GM18520 (cell line): ENCODE measurements at regions not wholly inside any gene's neighbourhood (a gene's known extent, or its start where the extent isn't known, plus 50 kb on each side); places are given as distances from the start of the nearest gene placed in this dataset.
"Not testable (repeated sequence)": the region's sequence is repeated elsewhere in the genome, so short reads cannot be mapped to it uniquely, and the experiment has no call there.

Experiments used
- ATAC-seq: cut with Tn5 transposase; IDR thresholded peaks from one replicate; pipeline ENCODE4 v1.9.1; 2021; ENCODE audit not compliant: unreplicated experiment

GRCh38 chr7:13742811-13743210 lies 246.7 kb downstream of the ETV1 start:
- ATAC-seq, result no peak

DNA sequence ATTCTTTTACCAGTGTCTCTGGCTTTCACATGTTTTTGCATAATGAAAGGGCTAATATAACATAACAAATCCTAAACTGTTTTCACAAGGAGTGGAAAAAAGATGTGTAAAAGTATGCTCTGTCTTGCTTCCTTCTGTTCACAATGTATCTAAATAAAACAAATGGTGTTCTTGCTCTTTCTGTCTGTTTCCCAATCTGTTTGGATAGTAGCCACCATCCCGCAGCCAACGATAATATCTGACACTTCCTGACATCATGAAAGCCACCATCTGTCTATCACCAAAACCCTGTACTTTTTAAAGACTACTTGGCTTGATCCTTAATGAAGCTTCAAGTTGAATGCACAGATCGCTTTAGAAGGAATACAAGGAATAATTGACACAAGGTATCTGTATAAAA lies 246.2 kb downstream of the ETV1 start:
- ATAC-seq, result no peak

GRCh38 chr7:13745530-13745929 lies 243.9 kb downstream of the ETV1 start:
- no peak for ATAC-seq

- no peak for ATAC-seq
Measured at GRCh38 chr7:13748998-13749397, 240.5 kb downstream of the ETV1 start.

DNA sequence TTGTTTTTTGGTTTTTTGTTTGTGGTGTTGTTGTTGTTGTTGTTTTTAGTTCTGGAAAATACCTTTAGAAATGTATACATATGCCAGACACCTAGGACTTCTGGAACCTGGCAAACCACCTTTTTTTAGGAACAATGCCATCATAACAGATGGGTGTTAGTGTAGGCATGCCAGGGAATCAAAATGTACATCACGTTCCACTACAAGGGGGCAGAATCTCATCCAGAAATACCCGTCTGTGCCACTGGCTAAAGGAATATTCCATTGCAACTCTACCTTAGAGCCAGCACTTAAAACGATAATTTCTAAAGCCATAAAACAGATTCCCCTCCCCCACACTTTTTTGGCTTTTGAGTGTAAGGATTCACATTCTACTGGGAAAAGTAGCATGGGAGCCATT lies 239.8 kb downstream of the ETV1 start:
- ATAC-seq, result no peak

DNA sequence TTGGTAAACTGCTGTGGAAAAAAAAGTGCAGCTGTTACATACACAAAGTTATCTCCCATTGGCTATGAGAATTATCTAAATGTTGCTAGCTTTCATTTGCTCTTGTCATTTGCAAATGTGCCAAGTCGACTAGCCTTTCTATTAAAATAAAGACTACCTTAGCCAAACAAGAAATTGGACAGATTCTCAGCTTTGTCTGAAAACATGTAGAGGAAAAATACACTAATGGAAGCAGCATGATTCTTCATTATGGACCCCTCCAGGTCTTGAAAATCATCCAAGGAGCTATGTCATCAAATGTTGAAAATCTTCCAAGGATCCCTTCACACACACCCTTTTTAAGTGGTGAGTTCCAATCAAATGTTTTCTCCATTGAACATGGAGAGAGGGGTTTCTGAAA lies 237.7 kb downstream of the ETV1 start:
- ATAC-seq, result no peak

- ATAC-seq, result no peak
Measured at GRCh38 chr7:13757841-13758240, 231.6 kb downstream of the ETV1 start.

DNA sequence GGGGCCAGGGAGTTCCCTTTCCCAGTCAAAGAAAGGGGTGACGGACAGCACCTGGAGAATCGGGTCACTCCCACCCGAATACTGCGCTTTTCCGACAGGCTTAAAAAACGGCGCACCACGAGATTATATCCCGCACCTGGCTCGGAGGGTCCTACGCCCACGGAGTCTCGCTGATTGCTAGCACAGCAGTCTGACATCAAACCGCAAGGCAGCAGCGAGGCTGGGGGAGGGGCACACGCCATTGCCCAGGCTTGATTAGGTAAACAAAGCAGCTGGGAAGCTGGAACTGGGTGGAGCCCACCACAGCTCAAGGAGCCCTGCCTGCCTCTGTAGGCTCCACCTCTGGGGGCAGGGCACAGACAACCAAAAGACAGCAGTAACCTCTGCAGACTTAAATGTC lies 223.6 kb downstream of the ETV1 start:
- ATAC-seq, result not testable (repeated sequence)

DNA sequence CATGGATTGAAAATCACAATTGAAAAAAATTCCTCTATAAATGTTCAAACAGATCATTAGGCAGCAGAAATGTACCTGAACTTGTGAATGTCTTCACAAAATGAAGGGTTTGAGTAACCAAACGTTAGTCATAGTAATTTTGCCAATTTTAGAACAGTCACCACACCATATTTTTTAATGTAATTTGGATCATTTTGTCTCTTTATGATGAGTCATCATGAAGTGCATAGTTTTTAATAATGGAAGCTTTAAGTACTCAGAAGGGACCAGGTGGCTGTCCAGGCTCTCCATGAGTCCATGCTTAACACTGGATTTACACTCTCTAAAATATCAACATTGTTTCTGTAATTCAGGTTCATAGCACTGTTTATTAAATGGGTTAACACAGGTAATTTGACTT lies 219.2 kb downstream of the ETV1 start:
- no peak for ATAC-seq

GRCh38 chr7:13774976-13775375 lies 214.5 kb downstream of the ETV1 start:
- no peak for ATAC-seq

- no peak for ATAC-seq
Measured at GRCh38 chr7:13777242-13777641, 212.2 kb downstream of the ETV1 start.

- ATAC-seq, result no peak
Measured at GRCh38 chr7:13778967-13779366, 210.5 kb downstream of the ETV1 start.

GRCh38 chr7:13790611-13791010 lies 198.9 kb downstream of the ETV1 start:
- no peak for ATAC-seq

DNA sequence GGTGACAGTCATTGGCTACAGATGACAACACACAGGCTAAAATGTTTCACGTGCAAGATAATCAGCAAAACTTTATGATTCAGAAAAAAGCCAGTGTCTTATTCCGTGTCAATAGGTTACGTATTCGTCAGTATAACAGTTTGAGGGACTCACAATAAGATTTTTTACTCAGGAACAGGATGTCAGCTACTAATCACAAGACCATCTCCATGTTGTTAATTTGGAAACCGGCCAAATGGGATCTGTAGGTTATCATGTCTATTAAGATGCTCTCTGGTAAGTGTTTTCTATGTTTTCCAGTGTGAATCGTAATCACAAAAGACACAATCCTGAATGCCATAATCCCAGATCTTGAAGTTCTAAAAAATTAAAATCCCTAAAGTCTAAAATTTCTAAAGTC lies 197.3 kb downstream of the ETV1 start:
- no peak for ATAC-seq

DNA sequence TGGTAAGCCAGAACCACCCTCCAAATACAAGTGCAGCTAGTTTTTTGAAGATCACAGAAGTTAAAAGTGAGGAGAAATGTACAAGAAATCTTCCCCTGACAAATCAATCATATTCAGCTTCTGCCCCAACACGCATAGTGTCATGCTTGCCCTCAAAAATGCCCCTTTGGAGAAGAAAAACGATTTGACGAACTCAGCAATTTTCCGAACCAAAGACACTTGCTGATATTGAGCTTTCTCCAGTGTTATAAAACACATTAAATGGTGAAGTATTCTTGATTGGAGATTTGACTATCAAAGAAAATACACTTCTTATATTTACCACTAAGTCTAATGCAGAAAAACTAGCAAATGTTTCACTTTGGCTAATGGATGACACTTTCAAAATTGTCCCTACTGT lies 195.5 kb downstream of the ETV1 start:
- no peak for ATAC-seq

DNA sequence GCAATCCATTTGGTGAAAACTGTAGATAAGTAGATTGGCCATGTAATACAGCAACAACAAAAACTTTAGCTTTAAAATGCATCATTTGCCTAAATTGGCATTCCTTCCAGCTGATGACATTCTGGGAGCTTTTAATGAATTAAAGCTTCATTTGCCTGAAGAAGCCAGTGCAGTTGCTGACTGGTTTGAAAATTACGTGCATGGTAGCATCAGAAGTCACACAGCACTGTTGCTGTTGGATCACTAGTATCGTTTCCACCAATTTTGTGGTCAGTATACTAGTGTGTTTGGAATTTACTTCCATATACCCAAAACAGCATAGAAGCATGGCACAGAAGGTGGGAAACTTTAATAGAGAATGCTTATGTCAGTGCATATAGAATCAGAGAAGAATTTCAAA lies 194.9 kb downstream of the ETV1 start:
- ATAC-seq, result no peak

- ATAC-seq, result no peak
Measured at GRCh38 chr7:13797545-13797944, 191.9 kb downstream of the ETV1 start.

DNA sequence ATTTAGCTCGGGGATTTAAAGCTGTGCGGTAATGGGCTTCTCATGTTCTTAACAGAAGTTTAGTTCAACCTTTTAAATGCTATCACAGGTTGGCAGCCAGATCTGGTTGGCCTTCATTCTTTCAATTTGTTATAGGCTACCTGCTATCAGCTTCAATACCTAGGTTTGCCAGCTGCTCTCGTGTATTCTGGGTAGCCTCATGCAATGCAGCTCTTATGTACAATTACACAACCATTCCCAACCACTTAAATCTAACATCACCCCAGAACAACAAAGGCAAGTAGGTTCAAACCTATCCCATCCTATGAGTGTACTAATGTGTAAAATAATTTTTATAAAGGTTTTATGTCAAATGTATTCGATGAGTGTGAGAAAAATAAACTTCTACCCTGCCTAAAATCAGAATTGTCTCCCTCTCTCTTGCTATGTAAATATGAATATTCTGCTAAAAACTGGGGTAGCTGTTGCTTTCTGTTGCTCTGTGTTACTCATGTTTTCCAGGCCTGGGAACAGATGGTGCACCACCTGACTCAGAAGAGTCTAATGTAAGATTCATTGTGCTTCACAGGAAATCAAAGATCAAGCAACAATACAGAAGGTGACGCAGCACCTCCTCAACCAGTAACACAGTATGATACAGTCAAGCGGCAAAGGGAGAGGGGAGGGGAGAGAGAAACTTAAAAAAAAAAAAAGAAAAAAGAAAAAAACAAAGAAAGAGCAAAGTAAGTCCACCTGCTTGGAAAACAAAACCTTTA lies 188.6 kb downstream of the ETV1 start:
- ATAC-seq, result no peak

DNA sequence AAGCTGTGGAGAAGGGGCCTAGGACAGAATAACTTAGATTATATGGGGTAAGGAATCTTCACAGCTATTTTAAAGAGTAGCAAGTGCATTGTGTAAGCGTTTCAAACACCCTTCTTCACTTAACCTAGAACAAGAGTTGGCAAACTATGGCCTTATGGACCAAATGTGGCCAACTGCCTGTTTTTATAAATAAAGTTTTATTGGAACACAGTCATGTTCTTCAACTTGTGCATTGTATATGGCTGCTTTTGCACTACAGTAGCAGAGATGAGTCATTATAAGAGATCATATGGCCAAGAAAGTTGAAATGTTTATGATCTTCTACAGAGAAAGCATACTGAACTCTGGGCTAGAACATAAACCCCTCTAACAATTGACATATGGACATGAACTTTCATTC lies 187.8 kb downstream of the ETV1 start:
- ATAC-seq, result no peak

DNA sequence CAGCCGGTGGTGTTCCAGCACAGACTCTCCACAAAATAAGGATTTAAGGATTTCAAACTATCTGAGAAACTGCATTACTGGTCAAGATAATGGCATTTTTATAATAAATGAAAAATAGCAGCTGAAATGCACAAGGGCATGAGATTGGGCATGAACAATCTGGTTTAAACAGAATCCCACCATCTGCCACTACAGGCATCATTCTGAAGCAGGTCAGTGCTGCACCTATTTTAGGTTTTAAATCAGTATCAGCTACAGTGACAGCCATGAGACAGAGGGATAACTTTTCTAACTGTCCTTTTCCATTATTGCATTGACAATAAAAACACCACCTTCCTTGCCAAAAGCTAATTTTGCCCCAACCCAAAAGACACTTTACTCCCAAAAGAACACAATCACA lies 186.8 kb downstream of the ETV1 start:
- ATAC-seq, result no peak

DNA sequence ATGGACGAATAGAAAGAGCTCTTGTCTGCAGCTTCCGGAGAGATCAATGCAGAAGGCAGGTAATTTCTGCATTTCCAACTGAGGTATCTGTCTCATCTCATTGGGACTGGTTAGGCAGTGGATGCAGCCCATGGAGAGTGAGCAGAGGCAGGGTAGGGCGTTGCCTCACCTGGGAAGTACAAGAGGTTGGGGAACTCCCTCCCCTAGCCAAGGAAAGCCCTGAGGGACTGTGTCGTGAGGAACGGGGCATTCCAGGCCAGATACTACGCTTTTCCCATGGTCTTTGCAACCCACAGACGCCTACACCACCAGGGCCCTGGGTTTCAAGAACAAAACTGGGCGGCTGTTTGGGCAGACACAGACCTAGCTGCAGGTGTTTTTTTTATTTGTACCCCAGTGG lies 186.3 kb downstream of the ETV1 start:
- ATAC-seq, result no peak

- not testable (repeated sequence) for ATAC-seq
Measured at GRCh38 chr7:13806089-13806867, 183.2 kb downstream of the ETV1 start.

DNA sequence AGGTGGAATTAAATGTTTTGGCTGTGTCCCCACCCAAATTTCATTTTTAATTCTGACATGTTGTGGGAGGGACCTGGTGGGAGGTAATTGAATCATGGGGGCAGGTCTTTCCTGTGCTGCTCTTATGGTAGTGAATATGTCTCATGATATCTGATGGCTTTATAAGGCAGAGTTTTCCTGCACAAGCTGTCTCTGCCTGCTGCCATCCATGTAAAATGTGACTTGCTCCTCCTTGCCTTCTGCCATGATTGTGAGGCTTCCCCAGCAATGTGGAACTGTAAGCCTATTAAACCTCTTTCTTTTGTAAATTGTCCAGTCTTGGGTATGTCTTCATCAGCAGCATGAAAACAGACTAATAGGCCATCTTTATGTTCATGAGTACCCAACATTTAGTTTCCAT lies 172.2 kb downstream of the ETV1 start:
- not testable (repeated sequence) for ATAC-seq
